CD4-positive, alpha-beta T cell treated with Interleukin-21 for 1 hour (primary cell): ENCODE measurements at regions not wholly inside any gene's neighbourhood (a gene's known extent, or its start where the extent isn't known, plus 50 kb on each side); places are given as distances from the start of the nearest gene placed in this dataset.

Source experiments
- DNase-seq: peaks from one replicate; pipeline ENCODE4 v3.0.0-alpha.2; 2020

GRCh38 chr2:12515871-12516270 lies 200.9 kb upstream of the TRIB2 start:
- no peak for DNase-seq

- no peak for DNase-seq
Observed at GRCh38 chr2:12533337-12534005, 183.3 kb upstream of the TRIB2 start.

GRCh38 chr2:12534646-12535263 lies 182.0 kb upstream of the TRIB2 start:
- no peak for DNase-seq

GRCh38 chr2:12536976-12537375 lies 179.8 kb upstream of the TRIB2 start:
- DNase-seq, result no peak

- no peak for DNase-seq
Observed at GRCh38 chr2:12538138-12538694, 178.5 kb upstream of the TRIB2 start.

GRCh38 chr2:12539336-12539735 lies 177.4 kb upstream of the TRIB2 start:
- no peak for DNase-seq

- no peak for DNase-seq
Observed at GRCh38 chr2:12539776-12540562, 176.8 kb upstream of the TRIB2 start.

- DNase-seq, result no peak
Observed at GRCh38 chr2:12543076-12543977, 173.4 kb upstream of the TRIB2 start.

- no peak for DNase-seq
Observed at GRCh38 chr2:12543978-12544558, 172.7 kb upstream of the TRIB2 start.

- DNase-seq, result no peak
Observed at GRCh38 chr2:12547566-12548170, 169.1 kb upstream of the TRIB2 start.

- DNase-seq, result no peak
Observed at GRCh38 chr2:12548906-12549305, 167.8 kb upstream of the TRIB2 start.

- no peak for DNase-seq
Observed at GRCh38 chr2:12549641-12550040, 167.1 kb upstream of the TRIB2 start.

- no peak for DNase-seq
Observed at GRCh38 chr2:12552092-12552491, 164.6 kb upstream of the TRIB2 start.

GRCh38 chr2:12554224-12555011 lies 162.3 kb upstream of the TRIB2 start:
- no peak for DNase-seq

- no peak for DNase-seq
Observed at GRCh38 chr2:12555012-12555645, 161.6 kb upstream of the TRIB2 start.

- no peak for DNase-seq
Observed at GRCh38 chr2:12556762-12557161, 160.0 kb upstream of the TRIB2 start.

GRCh38 chr2:12557688-12558087 lies 159.0 kb upstream of the TRIB2 start:
- no peak for DNase-seq

GRCh38 chr2:12558519-12558918 lies 158.2 kb upstream of the TRIB2 start:
- no peak for DNase-seq

GRCh38 chr2:12560618-12561017 lies 156.1 kb upstream of the TRIB2 start:
- DNase-seq, result no peak

GRCh38 chr2:12567411-12567810 lies 149.3 kb upstream of the TRIB2 start:
- DNase-seq, result no peak
